H9 (cell line): ENCODE measurements at regions not wholly inside any gene's neighbourhood (a gene's known extent, or its start where the extent isn't known, plus 50 kb on each side); places are given as distances from the start of the nearest gene placed in this dataset.

Experiments
- DNase-seq: peaks from one replicate; pipeline ENCODE4 v3.0.0-alpha.2; 2017
- H2AFZ ChIP-seq: one replicate; pipeline ENCODE4 v1.6.1; 2013; ENCODE audit warnings: mild to moderate bottlenecking, low read length, control low read depth, moderate library complexity
- H2AK5ac ChIP-seq: 2 replicates; pipeline ENCODE4 v1.6.1; 2013; ENCODE audit warnings: low read length, control low read depth, mixed read lengths; ENCODE audit not compliant: insufficient read length
- H2BK120ac ChIP-seq: one replicate; pipeline ENCODE4 v1.6.1; 2013; ENCODE audit warnings: low read depth, mild to moderate bottlenecking, low read length, control low read depth, inconsistent platforms; ENCODE audit not compliant: poor library complexity, severe bottlenecking
- H2BK12ac ChIP-seq: 2 replicates; pipeline ENCODE4 v1.6.1; 2013; ENCODE audit warnings: low read length, control low read depth, mixed read lengths, low read depth; ENCODE audit not compliant: insufficient read length
- H2BK15ac ChIP-seq: 2 replicates; pipeline ENCODE4 v1.6.1; 2013; ENCODE audit warnings: low read depth, low read length, control low read depth
- H2BK20ac ChIP-seq: one replicate; pipeline ENCODE4 v1.6.1; 2013; ENCODE audit warnings: low read depth, mild to moderate bottlenecking, low read length, control low read depth, inconsistent platforms; ENCODE audit not compliant: poor library complexity, severe bottlenecking
- H2BK5ac ChIP-seq: 2 replicates; pipeline ENCODE4 v1.6.1; 2013; ENCODE audit warnings: low read length, control low read depth, mixed read lengths; ENCODE audit not compliant: insufficient read length
- H3K14ac ChIP-seq: 2 replicates; pipeline ENCODE4 v1.6.1; 2013; ENCODE audit warnings: low read length, control low read depth; ENCODE audit not compliant: insufficient read depth
- H3K18ac ChIP-seq: 2 replicates; pipeline ENCODE4 v1.6.1; 2013; ENCODE audit warnings: low read depth, mild to moderate bottlenecking, mixed read lengths, low read length, control low read depth; ENCODE audit not compliant: insufficient read length
- H3K23ac ChIP-seq: 2 replicates; pipeline ENCODE4 v1.6.1; 2013; ENCODE audit warnings: low read length, control low read depth, mixed read lengths, low read depth; ENCODE audit not compliant: insufficient read length
- H3K23me2 ChIP-seq: 2 replicates; pipeline ENCODE4 v1.6.1; 2013; ENCODE audit warnings: low read depth, mild to moderate bottlenecking, mixed read lengths, low read length, control low read depth; ENCODE audit not compliant: insufficient read length, poor library complexity, severe bottlenecking
- H3K27ac ChIP-seq: 2 replicates; pipeline ENCODE4 v1.5.1; 2013; ENCODE audit warnings: low read length, control low read depth, mixed read lengths, low read depth; ENCODE audit not compliant: insufficient read length
- H3K27me3 ChIP-seq: 2 replicates; pipeline ENCODE4 v1.6.1; 2013; ENCODE audit warnings: low read length, control low read depth, inconsistent platforms; ENCODE audit not compliant: insufficient read depth
- H3K4ac ChIP-seq: 2 replicates; pipeline ENCODE4 v1.6.1; 2013; ENCODE audit warnings: low read depth, mild to moderate bottlenecking, control low read depth, inconsistent platforms, low read length, moderate library complexity
- H3K4me1 ChIP-seq: 2 replicates; pipeline ENCODE4 v1.6.1; 2013; ENCODE audit warnings: low read length, control low read depth, inconsistent platforms; ENCODE audit not compliant: insufficient read depth
- H3K4me2 ChIP-seq: 2 replicates; pipeline ENCODE4 v1.6.1; 2013; ENCODE audit warnings: low read length, control low read depth, mixed read lengths; ENCODE audit not compliant: insufficient read length, insufficient read depth
- H3K56ac ChIP-seq: 2 replicates; pipeline ENCODE4 v1.6.1; 2013; ENCODE audit warnings: low read depth, mild to moderate bottlenecking, mixed read lengths, low read length, control low read depth; ENCODE audit not compliant: insufficient read length
- H3K79me1 ChIP-seq: 2 replicates; pipeline ENCODE4 v1.6.1; 2013; ENCODE audit warnings: low read depth, mild to moderate bottlenecking, moderate library complexity, low read length, control low read depth, inconsistent platforms; ENCODE audit not compliant: insufficient read depth, poor library complexity, severe bottlenecking
- H3K79me2 ChIP-seq: 2 replicates; pipeline ENCODE4 v1.6.1; 2013; ENCODE audit warnings: low read length, control low read depth, inconsistent platforms; ENCODE audit not compliant: insufficient read depth
- H3K9ac ChIP-seq: 2 replicates; pipeline ENCODE4 v1.6.1; 2013; ENCODE audit warnings: low read length, control low read depth, mixed read lengths; ENCODE audit not compliant: insufficient read length; ENCODE audit errors: extremely low read depth
- H3K9me3 ChIP-seq: one replicate; pipeline ENCODE4 v1.6.1; 2013; ENCODE audit warnings: low read depth, low read length, inconsistent platforms; ENCODE audit not compliant: control insufficient read depth
- H3T11ph ChIP-seq: one replicate; pipeline ENCODE4 v1.6.1; 2013; ENCODE audit warnings: mild to moderate bottlenecking, low read length, control low read depth, inconsistent platforms
- H4K20me1 ChIP-seq: one replicate; pipeline ENCODE4 v1.6.1; 2013; ENCODE audit not compliant: control insufficient read depth, insufficient read length, insufficient read depth
- H4K5ac ChIP-seq: 2 replicates; pipeline ENCODE4 v1.6.1; 2013; ENCODE audit warnings: low read depth, mild to moderate bottlenecking, mixed read lengths, low read length, control low read depth; ENCODE audit not compliant: insufficient read length
- H4K8ac ChIP-seq: replicated peaks from 2 replicates; pipeline ENCODE4 v1.6.1; 2013; ENCODE audit warnings: low read length, control low read depth, mixed read lengths, low read depth; ENCODE audit not compliant: insufficient read length
- H4K91ac ChIP-seq: 2 replicates; pipeline ENCODE4 v1.6.1; 2013; ENCODE audit warnings: low read depth, mild to moderate bottlenecking, moderate library complexity, mixed read lengths, low read length, control low read depth; ENCODE audit not compliant: insufficient read length
- H3K27ac Mint-ChIP-seq, 3 experiments: 2 replicates in 2 of 3; 3 replicates in 1 of 3; pipeline ENCODE4 v1.8.0; 2020 to 2021; ENCODE audit warnings: mixed read lengths in 3 of 3, mild to moderate bottlenecking in 1 of 3, moderate library complexity in 1 of 3
- H3K27me3 Mint-ChIP-seq: 2 replicates; pipeline ENCODE4 v1.8.0; 2021; ENCODE audit warnings: low read depth, mild to moderate bottlenecking, moderate library complexity, mixed read lengths
- H3K36me3 Mint-ChIP-seq, 3 experiments: 2 replicates in 2 of 3; 3 replicates in 1 of 3; pipeline ENCODE4 v1.8.0; 2020 to 2021; ENCODE audit warnings: low read depth in 3 of 3, mixed read lengths in 3 of 3; ENCODE audit not compliant: insufficient read depth in 1 of 3
- H3K4me1 Mint-ChIP-seq, 2 experiments: 2 replicates each; pipeline ENCODE4 v1.8.0; 2020; ENCODE audit warnings: mixed read lengths in 2 of 2
- H3K4me3 Mint-ChIP-seq, 2 experiments: 2 replicates in 1 of 2; 3 replicates in 1 of 2; pipeline ENCODE4 v1.8.0; 2020 to 2021; ENCODE audit warnings: mild to moderate bottlenecking in 2 of 2, mixed read lengths in 2 of 2, moderate library complexity in 1 of 2
- H3K9me3 Mint-ChIP-seq, 2 experiments: 2 replicates in 1 of 2; 3 replicates in 1 of 2; pipeline ENCODE4 v1.8.0; 2020; ENCODE audit warnings: mild to moderate bottlenecking in 2 of 2, mixed read lengths in 2 of 2, moderate library complexity in 1 of 2
- WGBS: extraction: QIAGEN DNeasy Blood & Tissue Kit; methylation state at CpG from one replicate; pipeline ENCODE4 v1.1.7; 2013; ENCODE audit warnings: missing lambda C conversion rate, low lambda C conversion rate, mixed read lengths; ENCODE audit not compliant: insufficient read length; ENCODE audit errors: extremely low coverage; 5-methylcytosine and 5-hydroxymethylcytosine counted together
- TF ChIP-seq, protein P1 (sequence below): fragments of 200-600 bp; sonication (generic); conservative IDR thresholded peaks from 3 replicates; pipeline ENCODE4 v1.8.0; 2021; ENCODE audit warnings: antibody characterized with exemption, mild to moderate bottlenecking

DNA sequence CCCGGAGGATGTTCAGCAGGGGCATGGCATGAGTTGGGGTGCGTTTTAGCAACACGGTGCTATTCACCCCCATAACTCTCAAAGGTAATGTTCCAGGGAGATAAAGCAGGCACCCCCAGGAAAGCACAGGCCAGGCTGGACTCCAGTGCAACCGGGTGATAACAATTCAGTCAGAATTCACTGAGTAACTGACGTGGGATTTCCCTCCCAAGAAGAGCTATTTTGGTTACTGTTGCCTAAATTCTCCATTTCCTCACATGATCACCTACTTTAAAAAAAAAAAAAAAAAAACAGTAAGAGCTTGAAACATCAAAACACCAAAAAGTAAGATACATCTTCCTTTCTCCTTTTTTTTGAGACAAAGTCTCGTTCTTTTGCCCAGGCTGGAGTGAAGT, 137.6 kb upstream of the WWC1 start:
- no peak for DNase-seq

More for the DNA sequence above, 137.6 kb upstream of the WWC1 start:
- Histone ChIP-seq H2BK5ac (no peak overlapping the region), H3K9ac (no peak overlapping the region), H4K8ac (no peak overlapping the region), H3K9me3 (no peaks in the 10 kb centered on the region), H2AFZ (no peak overlapping the region), H3K27me3 (no peaks in the 10 kb centered on the region), H2BK12ac (no peak overlapping the region), H4K20me1 (no peaks in the 10 kb centered on the region), H3K23me2 (no peaks in the 10 kb centered on the region), H3K56ac (no peak overlapping the region), H3T11ph (no peak overlapping the region), H2BK20ac (no peak overlapping the region), H3K23ac (no peak overlapping the region), H2AK5ac (no peak overlapping the region), H3K27ac (no peak overlapping the region), H3K4me1 (0 out of 2 replicates have a peak, but pooled peaks cover 4% of the 10 kb centered on the region), H3K4me2 (no peak overlapping the region), H3K14ac (no peak overlapping the region), H3K79me2 (no peaks in the 10 kb centered on the region), H2BK120ac (no peak overlapping the region), H3K4ac (no peak overlapping the region), H3K18ac (no peak overlapping the region), H4K5ac (no peak overlapping the region), H3K79me1 (no peaks in the 10 kb centered on the region), H2BK15ac (no peak overlapping the region), H4K91ac (no peak overlapping the region)
- H3K9me3 Mint-ChIP-seq: no peaks in the 10 kb centered on the region
- WGBS: no CpG with 5 or more reads among the region's 6 CpGs
- H3K27ac Mint-ChIP-seq: no peak overlapping the region; a peak in 1 of 7 replicates
- peaks cover 4% of the 10 kb centered on the region for H3K27me3 Mint-ChIP-seq
- peaks cover 24 to 35% of the 10 kb centered on the region in 2 experiments for H3K4me1 Mint-ChIP-seq
- no peaks in the 10 kb centered on the region for H3K36me3 Mint-ChIP-seq
- H3K4me3 Mint-ChIP-seq: no peak overlapping the region
- TF ChIP-seq, protein P1, sequence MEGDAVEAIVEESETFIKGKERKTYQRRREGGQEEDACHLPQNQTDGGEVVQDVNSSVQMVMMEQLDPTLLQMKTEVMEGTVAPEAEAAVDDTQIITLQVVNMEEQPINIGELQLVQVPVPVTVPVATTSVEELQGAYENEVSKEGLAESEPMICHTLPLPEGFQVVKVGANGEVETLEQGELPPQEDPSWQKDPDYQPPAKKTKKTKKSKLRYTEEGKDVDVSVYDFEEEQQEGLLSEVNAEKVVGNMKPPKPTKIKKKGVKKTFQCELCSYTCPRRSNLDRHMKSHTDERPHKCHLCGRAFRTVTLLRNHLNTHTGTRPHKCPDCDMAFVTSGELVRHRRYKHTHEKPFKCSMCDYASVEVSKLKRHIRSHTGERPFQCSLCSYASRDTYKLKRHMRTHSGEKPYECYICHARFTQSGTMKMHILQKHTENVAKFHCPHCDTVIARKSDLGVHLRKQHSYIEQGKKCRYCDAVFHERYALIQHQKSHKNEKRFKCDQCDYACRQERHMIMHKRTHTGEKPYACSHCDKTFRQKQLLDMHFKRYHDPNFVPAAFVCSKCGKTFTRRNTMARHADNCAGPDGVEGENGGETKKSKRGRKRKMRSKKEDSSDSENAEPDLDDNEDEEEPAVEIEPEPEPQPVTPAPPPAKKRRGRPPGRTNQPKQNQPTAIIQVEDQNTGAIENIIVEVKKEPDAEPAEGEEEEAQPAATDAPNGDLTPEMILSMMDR: no peak
